ENCODE measurements at regions not wholly inside any gene's neighbourhood (a gene's known extent, or its start where the extent isn't known, plus 50 kb on each side); places are given as distances from the start of the nearest gene placed in this dataset.

GRCh38 chr12:60845696-60846095 lies 1249.9 kb downstream of the SLC16A7 start:
- H3K9me3 ChIP-seq (ENCODE audit: insufficient read depth, low read length), result no peaks in the 10 kb centered on the region
- no peaks in the 10 kb centered on the region for H3K27me3 ChIP-seq (ENCODE audit: low read length)
- TF ChIP-seq EZH2phosphoT487 (conservative IDR thresholded peaks at IDR 0.05; ENCODE audit: low read length), result no peak
- H3K9ac ChIP-seq (ENCODE audit: low read length), result no peak overlapping the region
- no peaks in the 10 kb centered on the region for H3K9me2 ChIP-seq (replicated peaks; ENCODE audit: insufficient read depth, low read length)
- no peaks in the 10 kb centered on the region for H3F3A ChIP-seq (ENCODE audit: insufficient read depth)
- no peaks in the 10 kb centered on the region for H3K79me2 ChIP-seq (ENCODE audit: insufficient read depth, low read length)
- H3K4me2 ChIP-seq (ENCODE audit: low read depth, low read length, poor library complexity, severe bottlenecking), result no peak overlapping the region
- H4K20me1 ChIP-seq (ENCODE audit: low read depth, low read length), result no peaks in the 10 kb centered on the region
- no peaks in the 10 kb centered on the region for H3K36me3 ChIP-seq (ENCODE audit: low read length)
- no peak overlapping the region for H3K4me3 ChIP-seq (ENCODE audit: insufficient read depth, low read length, poor library complexity, severe bottlenecking)
- H2AFZ ChIP-seq (ENCODE audit: low read depth, low read length, severe bottlenecking), result no peak overlapping the region
- H3K27ac ChIP-seq (ENCODE audit: low read depth, low read length), result no peak overlapping the region

DNA sequence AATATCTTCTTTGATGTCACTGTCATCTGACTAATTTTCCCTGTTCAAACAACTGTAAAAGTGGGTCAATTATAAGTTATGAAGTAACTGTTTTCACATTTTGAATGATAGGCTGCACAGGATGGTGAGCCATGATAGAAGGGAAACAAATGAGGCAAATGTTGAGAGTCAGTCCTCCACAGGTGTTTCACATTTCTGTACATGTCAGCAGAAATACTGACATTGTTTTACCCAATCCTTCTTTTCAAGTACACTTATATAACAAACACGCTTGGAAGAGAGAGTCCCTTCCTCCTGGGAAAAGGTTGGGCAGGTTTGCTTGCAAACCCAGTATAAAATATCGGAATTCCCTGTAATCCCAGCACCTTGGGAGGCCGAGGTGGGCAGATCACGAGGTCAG lies 1251.5 kb downstream of the SLC16A7 start:
- H4K20me1 ChIP-seq (ENCODE audit: low read depth, low read length), result no peaks in the 10 kb centered on the region
- H3K4me3 ChIP-seq (ENCODE audit: insufficient read depth, low read length, poor library complexity, severe bottlenecking), result no peak overlapping the region
- H3K9me3 ChIP-seq (ENCODE audit: insufficient read depth, low read length), result no peaks in the 10 kb centered on the region
- H3K9ac ChIP-seq (ENCODE audit: low read length), result no peak overlapping the region
- H3K9me2 ChIP-seq (replicated peaks; ENCODE audit: insufficient read depth, low read length), result no peaks in the 10 kb centered on the region
- no peaks in the 10 kb centered on the region for H3K79me2 ChIP-seq (ENCODE audit: insufficient read depth, low read length)
- H2AFZ ChIP-seq (ENCODE audit: low read depth, low read length, severe bottlenecking), result no peak overlapping the region
- H3K4me2 ChIP-seq (ENCODE audit: low read depth, low read length, poor library complexity, severe bottlenecking), result no peak overlapping the region
- no peaks in the 10 kb centered on the region for H3F3A ChIP-seq (ENCODE audit: insufficient read depth)
- no peaks in the 10 kb centered on the region for H3K27me3 ChIP-seq (ENCODE audit: low read length)
- H3K27ac ChIP-seq (ENCODE audit: low read depth, low read length), result no peak overlapping the region
- H3K36me3 ChIP-seq (ENCODE audit: low read length), result no peaks in the 10 kb centered on the region
- TF ChIP-seq EZH2phosphoT487 (conservative IDR thresholded peaks at IDR 0.05; ENCODE audit: low read length) (no peak), CTCF (IDR thresholded peaks at IDR 0.05; ENCODE audit: insufficient read depth, low read length, poor library complexity, severe bottlenecking) (no peak)

GRCh38 chr12:60849723-60850122 lies 1253.9 kb downstream of the SLC16A7 start:
- TF ChIP-seq EZH2phosphoT487 (conservative IDR thresholded peaks at IDR 0.05; ENCODE audit: low read length) (no peak), CTCF (IDR thresholded peaks at IDR 0.05; ENCODE audit: insufficient read depth, low read length, poor library complexity, severe bottlenecking) (no peak)
- Histone ChIP-seq H2AFZ (ENCODE audit: low read depth, low read length, severe bottlenecking) (no peak overlapping the region), H3K79me2 (ENCODE audit: insufficient read depth, low read length) (no peaks in the 10 kb centered on the region), H3K36me3 (ENCODE audit: low read length) (no peaks in the 10 kb centered on the region), H3K4me3 (ENCODE audit: insufficient read depth, low read length, poor library complexity, severe bottlenecking) (no peak overlapping the region), H3K4me2 (ENCODE audit: low read depth, low read length, poor library complexity, severe bottlenecking) (no peak overlapping the region), H3F3A (ENCODE audit: insufficient read depth) (no peaks in the 10 kb centered on the region), H3K27me3 (ENCODE audit: low read length) (no peaks in the 10 kb centered on the region), H3K9me3 (ENCODE audit: insufficient read depth, low read length) (no peaks in the 10 kb centered on the region), H3K27ac (ENCODE audit: low read depth, low read length) (no peak overlapping the region), H3K9ac (ENCODE audit: low read length) (no peak overlapping the region), H4K20me1 (ENCODE audit: low read depth, low read length) (no peaks in the 10 kb centered on the region), H3K9me2 (replicated peaks; ENCODE audit: insufficient read depth, low read length) (no peaks in the 10 kb centered on the region)

- Histone ChIP-seq H3K9ac (ENCODE audit: low read length) (no peak overlapping the region), H3K9me2 (replicated peaks; ENCODE audit: insufficient read depth, low read length) (no peaks in the 10 kb centered on the region), H3K4me3 (ENCODE audit: insufficient read depth, low read length, poor library complexity, severe bottlenecking) (no peak overlapping the region), H3K9me3 (ENCODE audit: insufficient read depth, low read length) (no peaks in the 10 kb centered on the region), H3K79me2 (ENCODE audit: insufficient read depth, low read length) (no peaks in the 10 kb centered on the region), H3K36me3 (ENCODE audit: low read length) (no peaks in the 10 kb centered on the region), H2AFZ (ENCODE audit: low read depth, low read length, severe bottlenecking) (no peak overlapping the region), H3K27me3 (ENCODE audit: low read length) (no peaks in the 10 kb centered on the region), H4K20me1 (ENCODE audit: low read depth, low read length) (no peaks in the 10 kb centered on the region), H3K27ac (ENCODE audit: low read depth, low read length) (no peak overlapping the region), H3K4me2 (ENCODE audit: low read depth, low read length, poor library complexity, severe bottlenecking) (no peak overlapping the region), H3F3A (ENCODE audit: insufficient read depth) (no peaks in the 10 kb centered on the region)
- TF ChIP-seq CTCF (IDR thresholded peaks at IDR 0.05; ENCODE audit: insufficient read depth, low read length, poor library complexity, severe bottlenecking) (no peak), EZH2phosphoT487 (conservative IDR thresholded peaks at IDR 0.05; ENCODE audit: low read length) (no peak)
These were observed 1257.6 kb downstream of the SLC16A7 start for GRCh38 chr12:60853407-60853806.
